Ascending aorta (tissue), 2 donors: ENCODE measurements at regions not wholly inside any gene's neighbourhood (a gene's known extent, or its start where the extent isn't known, plus 50 kb on each side); places are given as distances from the start of the nearest gene placed in this dataset.
A peak's percentile ranks its signal among the peaks of the same experiment; 100 is the strongest.

Source experiments
- DNase-seq, 2 donors: peaks; one replicate each; pipeline ENCODE4 v3.0.0-alpha.2; 2019; ENCODE audit warnings: low spot score in 2 of 2
- H3K27ac ChIP-seq, 2 donors: fragments of 200-600 bp; sonication (generic); one replicate each; pipeline ENCODE4 v1.5.1; 2016 to 2017; ENCODE audit warnings: mild to moderate bottlenecking in 1 of 2
- H3K27me3 ChIP-seq: fragments of 200-600 bp; sonication (generic); one replicate; pipeline ENCODE4 v1.5.1; 2017
- H3K36me3 ChIP-seq, 2 donors: fragments of 200-600 bp; sonication (generic); one replicate each; pipeline ENCODE4 v1.5.1; 2016
- H3K4me1 ChIP-seq, 2 donors: fragments of 200-600 bp; sonication (generic); one replicate each; pipeline ENCODE4 v1.5.1; 2016 to 2017; ENCODE audit warnings: mild to moderate bottlenecking in 1 of 2
- H3K4me3 ChIP-seq, 2 donors: fragments of 200-600 bp; sonication (generic); one replicate each; pipeline ENCODE4 v1.5.1; 2016 to 2017; ENCODE audit warnings: mild to moderate bottlenecking in 1 of 2
- H3K9me3 ChIP-seq, 2 donors: fragments of 200-600 bp; sonication (generic); one replicate each; pipeline ENCODE4 v1.5.1; 2016
- CTCF ChIP-seq, 3 experiments: fragments of 200-600 bp in 2 of 3; fragments of 450-650 bp in 1 of 3; sonication (generic) in 2 of 3; IDR thresholded peaks; one replicate each; pipeline ENCODE4 v1.5.1; 2016 to 2019; ENCODE audit warnings: antibody characterized with exemption in 3 of 3, mild to moderate bottlenecking in 1 of 3, moderate library complexity in 1 of 3
- intact Hi-C: fragments of 100-400 bp; cut with DNase I; formaldehyde crosslinking; loops from one replicate; pipeline ENCODE4 v1.15.1; 2023

- Histone ChIP-seq H3K4me1 (peaks cover 0 to 13% of the 10 kb centered on the region in 2 donors), H3K27ac (no peak overlapping the region), H3K9me3 (no peaks in the 10 kb centered on the region), H3K36me3 (no peaks in the 10 kb centered on the region), H3K27me3 (no peaks in the 10 kb centered on the region), H3K4me3 (no peak overlapping the region)
- TF ChIP-seq CTCF (IDR thresholded peaks at IDR 0.05), result no peak
- intact Hi-C loops, result no loop called here
- DNase-seq, result no peak
Measured at GRCh38 chr13:24071423-24072075, 89.0 kb upstream of the SPATA13 start.

DNA sequence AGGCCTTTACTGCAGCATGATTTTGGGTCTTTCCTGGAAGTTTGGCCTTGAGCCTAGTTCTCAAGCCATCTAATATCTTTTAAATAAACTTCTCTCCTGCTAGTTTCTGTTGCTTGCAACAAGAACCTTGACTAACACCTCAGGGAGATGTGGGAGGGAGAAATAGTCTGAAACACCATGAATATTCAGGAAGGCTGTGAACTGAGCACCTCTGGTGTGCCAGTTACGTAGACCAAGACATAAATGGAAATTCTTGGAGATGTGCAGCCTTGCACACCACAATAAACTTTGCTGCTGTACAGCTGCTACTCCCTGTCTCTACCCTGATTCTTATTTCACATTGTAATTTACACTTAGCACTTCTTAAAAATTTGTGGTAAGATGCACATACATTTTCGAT lies 86.9 kb upstream of the SPATA13 start:
- peaks cover 0 to 13% of the 10 kb centered on the region in 2 donors for H3K4me1 ChIP-seq
- no peak overlapping the region for H3K4me3 ChIP-seq
- no peak for DNase-seq
- intact Hi-C loops, result no loop called here
- no peak overlapping the region for H3K27ac ChIP-seq
- TF ChIP-seq CTCF (IDR thresholded peaks at IDR 0.05), result no peak
- no peaks in the 10 kb centered on the region for H3K27me3 ChIP-seq
- H3K9me3 ChIP-seq, result no peaks in the 10 kb centered on the region
- H3K36me3 ChIP-seq, result no peaks in the 10 kb centered on the region

GRCh38 chr13:24074678-24075077 lies 85.8 kb upstream of the SPATA13 start:
- no peak for TF ChIP-seq CTCF (IDR thresholded peaks at IDR 0.05)
- no peaks in the 10 kb centered on the region for H3K9me3 ChIP-seq
- intact Hi-C loops, result no loop called here
- no peak for DNase-seq
- H3K36me3 ChIP-seq, result no peaks in the 10 kb centered on the region
- H3K4me1 ChIP-seq, result peaks cover 0 to 13% of the 10 kb centered on the region in 2 donors
- H3K27me3 ChIP-seq, result no peaks in the 10 kb centered on the region
- peak overlapping the region; percentile 18 to 34 for H3K27ac ChIP-seq
- no peak overlapping the region for H3K4me3 ChIP-seq

DNA sequence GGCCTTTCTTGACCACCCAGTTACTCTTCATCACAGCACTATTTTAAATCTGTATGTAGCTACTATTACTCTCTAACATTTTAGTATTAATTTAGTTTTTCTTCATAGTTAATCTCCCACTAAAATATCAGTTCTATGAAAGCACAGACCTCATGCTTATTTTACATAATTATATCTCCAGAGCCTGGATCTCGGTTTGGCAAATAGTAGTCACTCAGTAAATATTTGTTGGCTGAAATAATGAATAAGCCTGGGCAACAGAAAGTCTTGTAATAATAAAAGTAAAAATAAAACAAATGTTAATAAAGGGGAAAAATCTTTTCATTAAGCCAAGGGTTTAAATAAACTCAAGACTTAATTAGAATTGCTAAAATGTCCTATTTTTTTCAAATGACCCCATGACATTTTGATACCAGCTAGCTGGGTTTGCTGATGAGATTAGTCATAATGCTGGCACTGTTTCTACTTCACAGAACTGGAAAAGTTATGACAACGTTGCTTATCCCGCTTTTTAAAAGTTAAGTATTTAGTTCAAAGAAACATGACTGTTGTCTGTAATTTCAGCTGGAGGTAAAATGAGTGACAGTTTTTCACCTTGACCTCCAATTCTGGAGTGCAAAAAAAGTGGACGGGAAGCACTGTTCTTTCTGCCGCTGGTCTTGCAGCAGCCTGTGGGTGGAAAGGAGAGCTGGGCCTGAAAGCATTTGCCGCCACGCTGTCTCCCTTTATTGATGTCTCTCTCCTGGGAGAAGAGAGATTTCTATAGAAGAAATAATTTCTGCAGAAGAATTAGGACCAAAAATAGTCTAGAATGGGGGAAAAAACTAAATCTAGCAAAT lies 85.2 kb upstream of the SPATA13 start:
- no peak overlapping the region for H3K4me3 ChIP-seq
- no peaks in the 10 kb centered on the region for H3K9me3 ChIP-seq
- H3K27me3 ChIP-seq, result no peaks in the 10 kb centered on the region
- intact Hi-C loops, result no loop called here
- no peak for DNase-seq
- H3K4me1 ChIP-seq, result peaks cover 0 to 13% of the 10 kb centered on the region in 2 donors
- TF ChIP-seq CTCF (IDR thresholded peaks at IDR 0.05), result no peak
- peak overlapping the region; percentile 34 to 69 for H3K27ac ChIP-seq
- H3K36me3 ChIP-seq, result no peaks in the 10 kb centered on the region

DNA sequence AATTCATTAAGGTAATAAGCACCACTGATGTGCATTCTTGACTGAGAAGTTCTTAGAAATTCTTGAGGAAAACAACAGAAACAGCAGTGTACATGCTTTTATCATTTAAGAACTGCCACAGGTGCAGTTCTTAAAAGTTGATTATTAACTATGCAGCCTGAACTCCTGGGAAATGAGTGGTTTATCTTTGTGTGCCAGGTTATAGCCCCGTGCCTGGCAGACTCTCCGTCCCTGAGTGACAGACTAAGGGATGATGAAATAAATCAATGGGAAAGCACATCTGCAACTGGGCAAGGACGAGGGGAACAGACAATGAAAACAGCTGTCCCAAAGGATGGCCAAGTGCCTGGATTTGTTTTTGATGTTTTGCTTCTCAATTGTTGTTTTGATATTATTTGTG lies 84.4 kb upstream of the SPATA13 start:
- TF ChIP-seq CTCF (IDR thresholded peaks at IDR 0.05), result no peak
- H3K27me3 ChIP-seq, result no peaks in the 10 kb centered on the region
- peak overlapping the region in 1 of 2 donors; percentile 69 for H3K27ac ChIP-seq
- no peaks in the 10 kb centered on the region for H3K9me3 ChIP-seq
- no peak overlapping the region for H3K4me3 ChIP-seq
- intact Hi-C loops, result no loop called here
- H3K4me1 ChIP-seq, result peaks cover 0 to 10% of the 10 kb centered on the region in 2 donors
- DNase-seq, result no peak
- H3K36me3 ChIP-seq, result no peaks in the 10 kb centered on the region
